ENCODE measurements at regions not wholly inside any gene's neighbourhood (a gene's known extent, or its start where the extent isn't known, plus 50 kb on each side); places are given as distances from the start of the nearest gene placed in this dataset.

GRCh38 chr6:25025919-25026301 is 90.2 kb upstream of the RIPOR2 start:
- WGBS (ENCODE audit: extremely low coverage, insufficient read length, low lambda C conversion rate): no CpG with 5 or more reads among the region's 2 CpGs
- H3K27ac ChIP-seq (ENCODE audit: insufficient read length, low read depth, low read length): no peak overlapping the region
- H2AK5ac ChIP-seq (ENCODE audit: insufficient read length, low read length): no peak overlapping the region
- Mint-ChIP-seq H3K4me3 (no peak overlapping the region), H3K27ac (no peak overlapping the region), H3K4me1 (peaks cover 17 to 20% of the 10 kb centered on the region in 2 experiments), H3K9me3 (no peaks in the 10 kb centered on the region), H3K27me3 (ENCODE audit: low read depth) (no peaks in the 10 kb centered on the region), H3K36me3 (ENCODE audit: insufficient read depth in 1 of 3, low read depth in 3 of 3) (no peaks in the 10 kb centered on the region)
- no peaks in the 10 kb centered on the region for H3K79me2 ChIP-seq (ENCODE audit: insufficient read depth, low read length)
- H4K91ac ChIP-seq (ENCODE audit: insufficient read length, low read depth, low read length): no peak overlapping the region
- TF ChIP-seq, protein P1, sequence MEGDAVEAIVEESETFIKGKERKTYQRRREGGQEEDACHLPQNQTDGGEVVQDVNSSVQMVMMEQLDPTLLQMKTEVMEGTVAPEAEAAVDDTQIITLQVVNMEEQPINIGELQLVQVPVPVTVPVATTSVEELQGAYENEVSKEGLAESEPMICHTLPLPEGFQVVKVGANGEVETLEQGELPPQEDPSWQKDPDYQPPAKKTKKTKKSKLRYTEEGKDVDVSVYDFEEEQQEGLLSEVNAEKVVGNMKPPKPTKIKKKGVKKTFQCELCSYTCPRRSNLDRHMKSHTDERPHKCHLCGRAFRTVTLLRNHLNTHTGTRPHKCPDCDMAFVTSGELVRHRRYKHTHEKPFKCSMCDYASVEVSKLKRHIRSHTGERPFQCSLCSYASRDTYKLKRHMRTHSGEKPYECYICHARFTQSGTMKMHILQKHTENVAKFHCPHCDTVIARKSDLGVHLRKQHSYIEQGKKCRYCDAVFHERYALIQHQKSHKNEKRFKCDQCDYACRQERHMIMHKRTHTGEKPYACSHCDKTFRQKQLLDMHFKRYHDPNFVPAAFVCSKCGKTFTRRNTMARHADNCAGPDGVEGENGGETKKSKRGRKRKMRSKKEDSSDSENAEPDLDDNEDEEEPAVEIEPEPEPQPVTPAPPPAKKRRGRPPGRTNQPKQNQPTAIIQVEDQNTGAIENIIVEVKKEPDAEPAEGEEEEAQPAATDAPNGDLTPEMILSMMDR (conservative IDR thresholded peaks at IDR 0.05): no peak
- no peak overlapping the region for H2AFZ ChIP-seq (ENCODE audit: low read length)
- no peak overlapping the region for H3K4ac ChIP-seq (ENCODE audit: low read depth, low read length)
- H2BK20ac ChIP-seq (ENCODE audit: low read depth, low read length, poor library complexity, severe bottlenecking): no peak overlapping the region
- no peak overlapping the region for H4K8ac ChIP-seq (replicated peaks; ENCODE audit: insufficient read length, low read depth, low read length)
- H2BK12ac ChIP-seq (ENCODE audit: insufficient read length, low read depth, low read length): no peak overlapping the region
- H3K14ac ChIP-seq (ENCODE audit: insufficient read depth, low read length): no peak overlapping the region
- no peak overlapping the region for H3K9ac ChIP-seq (ENCODE audit: extremely low read depth, insufficient read length, low read length)
- H3K18ac ChIP-seq (ENCODE audit: insufficient read length, low read depth, low read length): no peak overlapping the region
- H4K20me1 ChIP-seq (ENCODE audit: control insufficient read depth, insufficient read depth, insufficient read length): no peaks in the 10 kb centered on the region
- H3T11ph ChIP-seq (ENCODE audit: low read length): no peak overlapping the region
- H3K9me3 ChIP-seq (ENCODE audit: control insufficient read depth, low read depth, low read length): no peaks in the 10 kb centered on the region
- no peak overlapping the region for H2BK15ac ChIP-seq (ENCODE audit: low read depth, low read length)
- H3K23me2 ChIP-seq (ENCODE audit: insufficient read length, low read depth, low read length, poor library complexity, severe bottlenecking): no peaks in the 10 kb centered on the region
- H2BK120ac ChIP-seq (ENCODE audit: low read depth, low read length, poor library complexity, severe bottlenecking): no peak overlapping the region
- no peaks in the 10 kb centered on the region for H3K79me1 ChIP-seq (ENCODE audit: insufficient read depth, low read depth, low read length, poor library complexity, severe bottlenecking)
- peaks cover 2% of the 10 kb centered on the region; the same call in 1 of the 2 replicates for H3K4me1 ChIP-seq (ENCODE audit: insufficient read depth, low read length)
- H3K4me2 ChIP-seq (ENCODE audit: insufficient read depth, insufficient read length, low read length): no peak overlapping the region
- DNase-seq: no peak
- no peak overlapping the region for H3K56ac ChIP-seq (ENCODE audit: insufficient read length, low read depth, low read length)
- H3K27me3 ChIP-seq (ENCODE audit: insufficient read depth, low read length): no peaks in the 10 kb centered on the region
- H3K23ac ChIP-seq (ENCODE audit: insufficient read length, low read depth, low read length): no peak overlapping the region
- H2BK5ac ChIP-seq (ENCODE audit: insufficient read length, low read length): no peak overlapping the region
- H4K5ac ChIP-seq (ENCODE audit: insufficient read length, low read depth, low read length): no peak overlapping the region

Measured in H9 (cell line).